ENCODE measurements at regions not wholly inside any gene's neighbourhood (a gene's known extent, or its start where the extent isn't known, plus 50 kb on each side); places are given as distances from the start of the nearest gene placed in this dataset.
A peak's percentile ranks its signal among the peaks of the same experiment; 100 is the strongest.
"Not testable (repeated sequence)": the region's sequence is repeated elsewhere in the genome, so short reads cannot be mapped to it uniquely, and the experiment has no call there.

DNA sequence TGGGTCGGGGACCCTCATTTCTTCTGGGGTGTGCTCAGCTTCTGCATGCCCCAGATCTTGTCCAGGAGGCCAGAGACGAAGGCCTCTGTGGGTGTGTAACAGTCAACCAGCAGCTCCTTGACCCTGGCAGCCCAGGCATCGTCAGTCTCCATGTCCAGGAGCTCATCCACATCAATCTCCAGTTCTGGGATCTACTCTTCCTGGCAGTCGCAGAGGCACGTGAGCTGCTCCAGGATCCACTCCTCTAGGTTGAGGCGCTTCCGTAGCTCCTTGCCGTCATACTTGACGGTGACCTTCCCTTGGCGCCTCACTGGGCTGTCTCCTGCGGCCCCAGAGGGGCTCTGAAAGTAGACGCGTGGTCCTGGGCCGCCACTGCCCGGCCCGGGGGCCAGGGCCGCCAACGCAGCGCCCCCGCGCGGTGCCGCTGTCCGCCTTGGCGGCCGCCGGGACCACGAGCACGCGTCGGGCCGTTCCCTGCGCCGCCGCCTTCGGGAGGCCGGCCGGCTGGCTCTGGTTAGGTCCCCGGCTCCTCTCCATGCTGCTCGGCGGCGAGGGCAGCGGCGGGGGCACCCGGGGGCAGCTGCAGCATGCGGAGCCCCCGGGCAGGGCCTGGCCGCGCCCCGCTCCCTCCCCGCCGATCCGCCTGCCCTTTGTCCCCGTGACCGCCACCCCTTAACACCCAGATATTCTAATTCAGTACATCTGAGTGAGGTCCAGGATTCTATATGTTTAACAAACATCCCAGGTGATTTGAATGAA lies 170.5 kb downstream of the SEPTIN7 start:
- DNase-seq (ENCODE audit: low read depth, low spot score): no peak

DNA sequence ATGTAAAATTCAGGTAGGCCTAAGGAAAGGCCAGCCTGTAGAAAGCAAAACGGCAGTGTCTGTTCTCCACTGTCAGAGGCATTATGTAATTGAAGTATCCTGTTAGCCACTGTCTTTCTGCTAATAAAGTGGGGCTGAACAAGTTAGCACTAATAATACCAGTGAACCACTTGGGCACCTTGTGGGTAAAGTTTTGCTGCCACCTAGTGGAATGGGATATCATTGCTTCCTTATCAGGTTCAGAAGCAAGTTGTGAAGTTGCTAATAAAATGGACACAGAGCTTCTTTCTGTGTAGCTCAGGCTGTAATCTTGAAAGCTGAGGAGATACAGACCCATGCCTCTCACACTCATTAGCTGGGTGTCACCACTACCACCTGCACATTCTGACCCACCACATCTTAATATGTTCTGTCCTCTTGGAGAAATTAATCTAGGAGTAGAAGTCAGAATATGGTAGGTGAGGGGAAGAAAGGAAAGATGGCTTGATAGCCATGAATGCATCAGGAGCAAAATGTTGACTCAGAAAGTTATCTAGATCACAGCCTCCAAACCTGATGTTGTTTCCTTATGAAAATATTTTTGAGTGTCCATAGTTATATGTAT lies 175.1 kb downstream of the SEPTIN7 start:
- DNase-seq (ENCODE audit: low read depth, low spot score): peak; percentile 58

DNA sequence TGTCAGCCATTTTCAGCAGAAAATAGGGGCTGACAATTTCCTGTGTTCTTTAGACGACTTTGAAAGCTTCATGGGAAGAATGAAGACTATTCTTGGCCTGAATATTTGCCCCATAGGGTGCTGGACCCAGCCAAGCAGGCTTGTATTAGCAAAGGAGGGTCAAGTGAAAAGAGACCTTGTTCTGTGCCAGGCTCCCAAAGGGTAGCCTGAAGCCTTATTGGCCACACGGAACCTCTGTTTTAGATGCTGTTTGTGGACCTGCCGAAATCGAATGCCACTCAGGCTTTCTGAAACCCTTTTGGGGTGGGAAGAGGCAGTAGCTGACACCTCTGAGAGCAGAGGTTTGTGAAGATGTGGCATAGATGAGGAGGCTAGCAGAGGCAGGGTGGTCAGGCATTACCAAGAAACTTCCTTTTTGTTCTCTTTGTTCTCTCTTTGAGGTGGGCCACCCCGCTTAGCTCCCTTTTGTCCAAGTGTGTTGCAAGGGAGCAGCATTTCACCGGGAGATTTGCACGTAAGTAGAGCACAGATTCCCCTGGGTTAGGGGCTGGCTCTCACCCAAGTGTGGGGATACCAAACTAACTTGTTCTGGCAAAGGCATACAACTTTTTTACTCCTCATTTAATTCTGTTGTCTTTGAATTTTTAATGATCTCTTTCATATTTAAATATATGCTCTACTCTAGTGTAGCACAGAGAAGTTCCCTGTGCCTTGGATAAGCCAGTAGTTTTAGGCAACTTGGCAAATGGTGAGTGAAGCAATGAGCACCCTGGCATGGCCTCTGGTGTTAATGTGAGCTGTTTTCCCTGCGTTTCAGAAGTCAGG lies 174.0 kb upstream of the EEPD1 start:
- DNase-seq (ENCODE audit: low read depth, low spot score): not testable (repeated sequence)

DNA sequence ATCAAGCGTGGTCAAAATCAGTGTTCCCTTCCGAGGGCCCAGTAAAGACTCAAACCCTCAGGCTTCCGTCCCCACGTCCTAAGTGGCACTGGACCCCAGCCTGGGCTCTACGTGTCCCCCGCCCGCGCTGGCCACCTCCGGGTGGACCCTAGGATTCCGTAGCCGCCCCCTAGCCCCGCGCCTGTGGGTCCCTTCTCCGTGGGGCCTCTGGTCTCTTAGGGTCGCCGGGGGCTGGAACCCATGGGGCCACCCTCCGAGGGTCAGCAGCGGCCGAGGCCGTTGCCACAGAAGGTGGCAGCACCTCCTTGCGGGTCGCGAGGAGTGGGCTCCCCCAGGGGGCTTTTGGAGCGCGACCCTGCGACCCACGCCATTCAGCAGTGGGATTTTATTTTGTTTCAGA lies 170.5 kb upstream of the EEPD1 start:
- DNase-seq (ENCODE audit: low read depth, low spot score): no peak

DNA sequence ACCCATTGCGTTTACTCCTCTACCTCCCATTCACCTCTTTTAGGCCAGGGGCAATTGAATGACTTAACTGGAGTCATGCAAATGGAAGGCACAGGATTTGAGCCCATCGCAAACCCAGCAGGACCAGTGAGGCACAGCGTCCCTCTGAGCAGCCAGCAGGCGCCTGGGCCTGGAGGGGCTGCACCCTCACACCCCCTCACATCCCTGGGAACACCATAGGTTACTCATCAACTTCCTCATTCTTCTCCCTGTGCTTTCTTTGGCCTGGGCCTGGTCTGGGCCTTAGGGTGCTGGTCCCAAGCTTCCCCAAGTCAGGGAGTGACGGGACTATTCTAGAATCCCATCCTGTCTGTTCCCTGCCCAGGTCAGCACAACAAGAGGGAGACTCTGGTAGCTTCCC lies 169.4 kb upstream of the EEPD1 start:
- no peak for DNase-seq (ENCODE audit: low read depth, low spot score)

DNA sequence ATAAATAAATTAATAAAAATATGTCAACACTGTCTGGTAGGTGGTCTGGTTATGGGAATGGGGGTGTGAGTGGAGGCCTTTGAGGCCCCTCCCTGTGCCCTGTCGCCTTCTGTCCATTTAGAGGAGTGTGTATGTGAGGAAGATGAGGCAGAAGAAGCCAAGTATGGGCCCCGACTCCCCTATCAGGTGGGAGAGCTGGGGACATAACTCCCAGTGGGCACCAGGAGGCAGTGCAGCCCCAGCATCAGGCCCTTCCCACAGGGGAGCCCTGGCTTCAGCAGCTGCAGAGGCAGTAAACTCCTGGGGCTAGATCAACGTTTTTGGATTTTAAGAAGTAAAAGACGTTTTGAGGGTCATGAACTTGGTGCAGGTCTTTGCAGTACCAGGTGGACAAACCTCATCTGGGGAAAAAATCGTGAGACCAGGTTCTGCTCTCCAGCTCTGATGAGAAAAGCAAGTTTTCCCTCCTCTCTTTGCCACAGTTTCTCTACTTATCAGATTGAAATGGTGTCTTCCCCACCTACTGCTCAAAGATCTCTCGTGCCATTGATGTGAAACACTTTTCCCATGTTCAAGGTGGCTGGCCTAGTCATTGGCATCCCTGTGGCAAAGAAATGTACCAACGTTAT lies 167.8 kb upstream of the EEPD1 start:
- DNase-seq (ENCODE audit: low read depth, low spot score): peak; percentile 51

DNA sequence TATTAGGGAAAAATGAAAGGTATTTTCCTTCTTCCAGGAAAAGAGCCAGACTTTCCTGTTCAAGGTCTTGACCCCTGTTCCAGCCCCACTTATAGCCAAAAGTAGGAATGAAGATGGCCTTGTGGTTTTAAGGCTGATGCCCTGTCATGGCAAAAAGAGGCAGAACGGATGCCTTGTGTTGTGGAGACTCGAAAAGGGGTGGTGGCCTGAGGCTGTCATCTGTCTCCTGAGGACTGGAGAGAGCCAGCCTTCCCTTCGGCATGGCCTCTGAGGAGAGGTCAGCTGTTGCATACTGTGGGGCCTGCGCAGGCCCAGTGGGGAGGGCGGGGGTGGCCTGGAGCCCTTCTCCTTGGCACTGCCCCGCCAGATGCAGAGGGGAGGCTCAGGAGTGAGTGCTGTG lies 166.0 kb upstream of the EEPD1 start:
- DNase-seq (ENCODE audit: low read depth, low spot score): no peak

DNA sequence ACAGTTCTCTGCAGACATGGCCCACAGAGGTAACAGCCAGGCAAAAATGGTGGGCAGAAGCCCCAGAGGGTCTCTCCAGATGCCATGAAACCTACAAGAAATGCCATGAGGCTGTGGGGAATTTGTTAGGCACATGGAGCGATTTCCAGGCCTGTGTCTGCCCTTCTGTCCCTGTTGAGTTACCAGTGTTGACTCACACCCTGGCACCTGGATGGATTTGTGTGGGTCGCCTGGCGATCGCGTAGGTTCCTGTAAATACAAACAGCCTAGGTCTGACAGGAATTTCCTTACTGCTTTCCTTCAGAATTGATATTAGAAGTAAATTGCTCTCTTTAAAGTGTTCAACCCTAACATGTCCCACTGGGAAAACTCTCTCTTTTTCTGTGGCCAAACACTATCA lies 164.9 kb upstream of the EEPD1 start:
- DNase-seq (ENCODE audit: low read depth, low spot score): no peak

DNA sequence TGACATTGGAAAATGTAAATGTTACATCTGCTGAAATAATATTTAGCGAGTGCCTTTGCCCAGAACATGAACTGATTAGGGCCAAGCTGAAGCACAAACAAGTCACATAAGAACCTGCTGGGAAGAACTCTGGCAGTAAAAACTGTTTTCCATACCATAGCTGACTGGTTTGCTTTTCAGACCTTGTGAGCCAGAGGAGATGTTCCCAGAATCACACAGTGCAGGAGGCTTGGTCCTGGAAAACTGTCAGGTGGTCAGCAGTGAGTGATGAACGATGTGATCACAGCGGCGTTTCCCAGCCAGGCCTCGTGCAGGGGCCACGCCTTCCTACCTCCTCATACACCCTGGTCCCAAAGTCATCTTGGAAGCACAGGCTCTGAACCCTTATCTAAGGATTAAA lies 164.2 kb upstream of the EEPD1 start:
- no peak for DNase-seq (ENCODE audit: low read depth, low spot score)

DNA sequence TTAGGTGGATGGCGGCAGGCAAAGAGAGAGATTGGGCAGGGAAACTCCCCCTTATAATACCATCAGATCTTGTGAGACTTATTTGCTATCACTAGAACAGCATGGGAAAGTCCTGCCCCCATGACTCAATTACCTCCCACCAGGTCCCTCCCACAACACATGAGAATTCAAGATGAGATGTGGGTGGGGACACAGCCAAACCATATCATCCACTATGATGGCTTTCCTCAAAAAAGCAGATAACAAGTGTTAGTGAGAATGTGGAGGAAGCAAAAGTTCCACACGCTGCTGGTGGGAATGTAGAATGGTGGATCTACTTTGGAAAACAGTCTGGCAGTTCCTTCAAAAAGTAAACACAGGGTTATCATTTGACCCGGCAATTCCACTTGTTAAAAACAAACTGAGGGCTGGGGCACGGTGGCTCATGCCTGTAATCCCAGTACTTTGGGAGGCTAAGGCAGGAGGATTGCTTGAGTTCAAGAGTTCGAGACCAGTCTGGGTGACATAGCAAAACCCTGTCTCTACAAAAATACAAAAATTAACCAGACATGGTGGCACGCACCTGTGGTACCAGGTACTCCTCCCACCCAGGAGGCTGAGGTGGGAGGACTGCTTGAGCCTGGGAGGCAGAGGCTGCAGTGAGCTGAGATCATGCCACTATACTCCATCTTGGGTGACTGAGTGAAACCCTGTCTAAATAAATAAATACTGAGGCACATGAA lies 161.4 kb upstream of the EEPD1 start:
- no peak for DNase-seq (ENCODE audit: low read depth, low spot score)

DNA sequence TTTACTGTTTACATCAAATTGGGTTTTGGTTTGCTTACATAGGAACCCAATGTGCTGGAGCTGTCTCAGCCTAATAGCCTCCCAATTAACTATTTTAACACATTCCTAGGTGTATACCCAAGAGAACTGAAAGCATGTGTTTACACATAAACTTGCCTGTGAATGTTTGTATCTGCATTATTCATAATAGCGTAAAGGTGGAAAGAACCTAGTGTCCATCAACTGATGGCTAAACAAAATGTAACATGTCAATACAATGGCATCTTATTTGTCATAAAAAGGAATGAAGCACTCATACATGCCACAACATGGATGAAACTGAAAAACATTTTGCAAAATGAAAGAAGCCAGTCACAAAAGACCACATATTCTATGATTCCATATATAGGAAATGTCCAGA lies 160.6 kb upstream of the EEPD1 start:
- no peak for DNase-seq (ENCODE audit: low read depth, low spot score)

DNA sequence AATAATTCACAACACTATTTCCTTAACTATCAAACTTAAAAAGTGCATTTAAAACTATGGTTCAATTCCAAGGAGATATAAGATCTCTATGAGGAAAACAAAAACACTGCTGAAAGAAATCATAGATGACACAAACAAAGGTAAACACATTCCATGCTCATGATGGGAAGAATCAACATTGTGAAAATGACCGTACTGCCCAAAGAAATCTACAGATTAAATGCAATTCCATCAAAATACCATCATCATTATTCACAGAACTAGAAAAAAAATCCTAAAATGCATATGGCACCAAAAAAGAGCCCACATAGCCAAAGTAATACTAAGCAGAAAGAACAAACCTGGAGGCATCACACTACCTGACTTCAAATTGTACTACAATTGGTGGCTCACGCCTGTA lies 159.9 kb upstream of the EEPD1 start:
- DNase-seq (ENCODE audit: low read depth, low spot score): no peak

DNA sequence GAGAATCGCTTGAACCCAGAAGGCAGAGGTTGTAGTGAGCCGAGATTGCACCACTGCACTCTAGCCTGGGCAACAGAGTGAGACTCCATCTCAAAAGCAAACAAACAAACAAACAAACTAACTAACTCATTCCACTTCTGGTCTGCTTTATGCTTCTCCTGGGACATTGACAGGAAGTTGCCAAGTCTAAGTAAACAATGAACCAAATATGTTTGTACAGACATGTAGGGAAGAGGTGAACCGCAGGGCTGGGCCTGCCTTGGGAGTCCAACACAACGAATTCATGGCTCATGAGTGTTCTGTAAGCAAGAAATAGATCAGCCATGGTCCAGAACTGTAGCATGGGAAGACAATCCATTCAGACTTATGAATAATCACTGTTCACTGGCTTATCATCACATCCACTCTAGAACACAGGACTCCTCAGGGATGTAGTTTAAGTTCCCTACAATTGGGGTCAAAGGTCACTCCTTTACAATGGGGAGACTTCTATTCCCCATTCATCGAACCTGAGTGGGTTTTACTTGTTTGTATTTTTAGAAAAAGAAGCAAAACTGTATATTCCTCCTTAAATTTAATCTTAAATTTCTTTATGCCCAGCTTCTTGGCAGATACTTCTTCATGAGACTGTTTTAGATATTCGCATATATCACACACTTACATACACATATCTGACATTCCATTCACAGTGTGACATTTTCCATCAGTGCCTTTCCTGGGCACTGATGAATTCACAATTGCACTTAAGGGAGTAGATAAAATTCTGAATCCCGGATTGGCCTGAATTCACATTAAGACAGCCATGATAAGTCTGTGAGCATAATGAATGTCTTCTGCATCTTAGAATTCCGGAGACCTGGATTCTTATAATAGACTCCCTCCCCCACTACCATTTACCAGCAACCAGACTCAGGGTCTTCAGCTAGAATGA lies 159.1 kb upstream of the EEPD1 start:
- peak; percentile 52 for DNase-seq (ENCODE audit: low read depth, low spot score)

DNA sequence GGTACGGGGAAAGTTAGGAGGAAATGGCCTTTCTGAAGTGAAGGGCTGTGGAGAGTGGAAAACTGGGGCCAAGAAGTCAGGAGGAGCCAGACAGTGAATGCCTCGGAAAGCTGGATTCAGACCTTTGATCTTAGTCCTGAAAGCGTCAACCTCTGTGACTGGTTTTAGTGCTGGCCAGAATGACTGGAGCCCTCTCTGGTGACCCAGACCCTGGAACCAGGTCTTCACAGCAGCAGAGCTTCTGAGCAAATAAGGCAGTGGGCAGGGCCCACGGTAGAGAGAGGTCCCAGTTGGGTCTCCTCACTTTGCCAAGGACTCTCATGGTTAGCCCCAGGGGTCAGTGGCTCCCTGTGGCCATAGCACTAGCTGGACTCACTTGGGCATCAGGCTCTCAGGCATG lies 157.7 kb upstream of the EEPD1 start:
- DNase-seq (ENCODE audit: low read depth, low spot score): no peak

DNA sequence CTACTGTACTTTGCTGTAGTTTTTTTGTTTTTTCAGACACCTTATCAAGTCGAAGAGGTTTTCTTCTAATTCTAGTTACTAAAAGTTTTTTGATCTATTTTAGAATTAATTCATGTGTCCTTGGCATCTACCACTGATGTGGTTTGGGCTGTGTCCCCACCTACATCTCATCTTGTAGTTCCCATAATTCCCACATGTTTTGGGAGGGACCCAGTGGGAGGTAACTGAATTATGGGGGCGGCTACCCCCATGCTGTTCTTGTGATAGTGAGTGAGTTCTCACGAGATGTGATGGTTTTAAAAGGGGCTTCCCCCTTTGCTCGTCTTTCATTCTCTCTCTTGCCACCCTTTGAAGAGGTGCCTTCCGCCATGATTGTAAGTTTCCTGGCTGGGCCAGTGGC lies 154.6 kb upstream of the EEPD1 start:
- DNase-seq (ENCODE audit: low read depth, low spot score): no peak

DNA sequence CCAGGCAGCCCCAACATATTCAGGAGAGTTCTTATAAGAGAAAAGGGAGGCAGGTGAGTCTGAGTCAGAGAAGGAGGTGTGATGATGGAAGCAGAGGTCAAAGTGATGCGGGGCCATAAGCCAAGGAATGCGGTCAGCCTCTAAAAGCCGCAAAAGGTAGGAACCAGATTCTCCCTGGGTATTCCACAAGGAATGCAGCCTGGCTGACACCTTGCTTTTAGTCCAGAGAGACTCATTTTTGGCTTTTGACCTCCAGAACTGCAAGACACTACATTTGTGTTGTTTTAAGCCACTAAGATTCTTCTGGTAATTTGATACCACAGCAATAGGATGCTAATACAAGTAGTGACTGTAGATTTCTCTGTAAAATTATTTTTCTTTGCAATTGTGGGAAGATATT lies 151.5 kb upstream of the EEPD1 start:
- peak; percentile 21 for DNase-seq (ENCODE audit: low read depth, low spot score)

DNA sequence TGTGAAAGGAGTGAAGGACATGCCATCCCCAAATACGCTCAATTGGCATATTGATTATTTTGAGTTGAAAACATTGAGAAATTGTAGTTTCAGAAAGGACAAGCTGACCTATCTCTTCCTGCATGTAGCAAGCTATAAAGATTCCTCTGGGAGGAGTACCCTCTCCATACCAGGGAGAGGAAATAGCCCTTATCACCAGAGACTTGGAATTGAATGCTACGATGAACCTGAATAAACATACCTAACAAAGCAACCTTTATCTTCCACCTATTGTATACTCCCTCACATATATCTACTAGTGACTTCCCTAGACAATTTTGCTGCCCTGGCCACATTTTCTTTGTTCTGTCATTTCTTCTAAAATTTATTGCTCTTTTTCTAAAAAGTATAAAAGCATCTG lies 150.2 kb upstream of the EEPD1 start:
- DNase-seq (ENCODE audit: low read depth, low spot score): no peak

DNA sequence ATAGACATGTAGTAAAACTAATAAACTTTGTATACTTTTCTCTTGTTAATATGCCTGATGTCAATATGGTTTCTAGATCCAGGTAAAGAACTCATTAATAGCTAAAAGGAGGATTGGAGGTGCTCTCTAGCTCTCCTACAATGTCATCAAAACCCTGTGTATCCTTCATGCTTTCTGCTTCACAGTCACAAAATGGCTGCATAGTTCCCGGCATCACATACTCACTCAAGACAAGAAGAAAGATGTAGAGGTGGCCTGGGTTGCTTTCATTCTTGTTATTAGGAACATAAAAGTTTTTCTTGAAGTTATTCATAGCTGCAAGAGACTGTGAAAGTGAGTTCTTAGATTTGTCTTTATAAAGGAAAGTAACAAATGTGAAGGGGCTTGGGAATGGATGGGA lies 149.7 kb upstream of the EEPD1 start:
- no peak for DNase-seq (ENCODE audit: low read depth, low spot score)

DNA sequence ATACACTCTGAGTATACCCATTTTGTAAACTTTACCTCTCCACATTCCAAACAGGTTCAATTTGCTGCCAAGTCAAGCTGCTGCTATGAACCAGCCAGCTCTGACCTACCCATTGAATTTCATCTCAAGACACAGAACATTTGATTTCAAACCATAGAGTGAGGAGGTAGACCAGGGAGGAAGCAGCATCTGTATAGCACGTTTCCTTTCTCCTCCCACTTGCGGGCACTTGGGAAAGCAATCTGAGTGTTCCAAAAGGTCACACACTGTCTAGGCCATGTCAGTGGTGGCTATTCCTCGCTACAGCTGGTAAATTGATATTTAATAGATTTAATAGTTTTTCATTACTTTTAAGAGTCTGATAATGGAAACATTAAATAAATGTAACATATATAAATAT lies 147.8 kb upstream of the EEPD1 start:
- no peak for DNase-seq (ENCODE audit: low read depth, low spot score)

DNA sequence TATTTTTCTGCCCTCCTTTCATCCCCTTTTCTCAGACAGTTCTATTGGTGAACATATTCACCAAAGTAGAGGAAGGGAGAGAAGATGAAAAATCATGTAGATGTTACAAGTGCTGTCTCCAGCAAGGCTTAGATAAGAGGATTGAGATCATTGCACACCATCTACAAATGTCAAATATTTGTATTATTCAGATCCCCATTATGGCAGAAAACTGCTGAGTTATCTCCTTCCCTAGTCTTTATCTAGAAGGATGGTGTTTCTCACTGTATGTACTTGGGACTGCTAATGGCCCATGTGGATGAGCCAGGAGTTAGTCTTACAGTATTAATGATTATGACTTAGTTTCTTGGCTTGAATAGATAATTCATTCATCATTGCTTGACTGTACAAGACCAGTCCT lies 147.2 kb upstream of the EEPD1 start:
- no peak for DNase-seq (ENCODE audit: low read depth, low spot score)

Measured in smooth muscle cell of the brain vasculature (primary cell).